Renal cortex interstitium (tissue), 11 donors: ENCODE measurements at regions not wholly inside any gene's neighbourhood (a gene's known extent, or its start where the extent isn't known, plus 50 kb on each side); places are given as distances from the start of the nearest gene placed in this dataset.

Experiments
- DNase-seq, 11 donors: peaks; one replicate each; pipeline ENCODE4 v3.0.0-alpha.2; 2013; ENCODE audit warnings: low read depth in 9 of 11, low spot score in 4 of 11; ENCODE audit errors: extremely low read depth in 1 of 11

DNA sequence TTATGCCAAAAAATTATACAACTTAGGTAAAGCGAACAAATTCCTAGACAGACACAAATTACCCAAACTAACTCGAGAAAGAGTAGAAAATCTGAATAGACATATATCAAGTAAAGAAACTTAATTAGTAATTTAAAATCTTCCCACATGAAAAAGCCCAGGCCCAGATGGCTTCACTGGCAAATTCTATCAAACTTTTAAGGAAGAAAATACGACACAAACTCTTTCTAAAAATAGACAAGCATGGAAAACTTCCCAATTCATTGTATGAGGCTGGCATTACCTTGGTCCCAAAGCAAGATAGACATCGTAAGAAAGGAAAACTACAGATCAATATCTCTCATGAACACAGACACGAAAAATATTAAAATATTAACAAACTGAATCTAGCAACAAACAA is 135.3 kb downstream of the DRD1 start:
- DNase-seq, result no peak

- no peak for DNase-seq
Observed at GRCh38 chr5:175306381-175306780, 137.6 kb downstream of the DRD1 start.

GRCh38 chr5:175305251-175305650 is 138.7 kb downstream of the DRD1 start:
- no peak for DNase-seq

DNA sequence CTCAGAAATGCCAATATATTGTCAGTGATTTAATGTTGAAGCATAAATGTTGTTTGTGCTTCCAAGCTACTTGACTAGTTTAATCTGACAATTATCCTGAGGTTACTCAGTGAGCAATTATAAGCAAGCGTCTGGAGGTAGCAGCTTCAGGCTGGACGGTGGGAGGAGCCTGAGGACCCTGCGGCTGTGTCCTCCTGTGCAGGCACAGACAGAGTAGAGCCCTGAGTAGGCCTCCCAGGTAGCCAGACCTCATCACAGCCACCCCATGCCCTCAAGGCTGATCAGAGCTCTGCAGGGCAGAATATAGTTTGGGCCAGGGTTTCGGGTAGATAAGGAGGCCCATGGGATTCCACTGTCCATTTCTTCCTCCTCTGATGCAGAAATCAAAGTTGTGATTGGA is 153.6 kb downstream of the DRD1 start:
- no peak for DNase-seq

GRCh38 chr5:175288048-175288621 is 155.8 kb downstream of the DRD1 start:
- DNase-seq, result no peak

DNA sequence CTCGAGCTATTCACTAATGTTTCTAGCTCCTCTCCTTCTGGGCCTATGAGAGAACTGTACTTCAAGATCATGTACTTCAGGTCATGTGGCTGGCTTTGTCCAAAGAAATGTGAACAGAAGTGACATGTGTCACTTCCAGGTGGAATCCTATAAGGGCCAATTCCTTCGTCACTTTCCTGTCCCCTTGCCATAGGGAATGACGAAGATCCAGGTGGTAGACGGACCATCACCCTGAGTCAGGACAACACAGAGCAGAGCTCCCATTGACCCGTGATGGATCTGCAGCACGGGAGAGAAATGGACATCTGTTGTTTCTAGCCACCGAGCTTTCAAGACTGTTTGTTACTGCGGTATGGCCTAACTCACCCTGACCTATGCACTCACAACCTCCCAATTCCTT is 157.0 kb downstream of the DRD1 start:
- no peak for DNase-seq

DNA sequence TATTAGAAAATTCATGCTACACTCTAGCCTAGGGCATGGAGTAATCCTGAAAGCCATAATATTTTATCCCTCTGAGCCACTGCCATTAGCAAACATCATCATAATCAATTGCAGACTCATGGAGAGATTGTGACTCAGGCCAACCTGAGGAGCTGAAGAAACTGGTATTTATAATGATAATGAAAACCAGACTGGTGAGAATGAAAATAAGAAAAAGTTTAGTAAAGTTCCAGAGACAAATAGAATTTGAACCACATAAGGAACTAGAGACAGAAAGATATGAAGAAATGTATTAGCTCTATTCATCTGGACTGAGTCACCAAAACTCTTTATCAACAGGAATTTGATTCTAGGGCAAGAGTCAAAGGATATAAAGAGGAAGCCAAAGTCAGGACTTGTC is 158.7 kb downstream of the DRD1 start:
- no peak for DNase-seq

GRCh38 chr5:175284806-175285205 is 159.2 kb downstream of the DRD1 start:
- DNase-seq, result no peak

- DNase-seq, result no peak
Observed at GRCh38 chr5:175282611-175283225, 161.3 kb downstream of the DRD1 start.

DNA sequence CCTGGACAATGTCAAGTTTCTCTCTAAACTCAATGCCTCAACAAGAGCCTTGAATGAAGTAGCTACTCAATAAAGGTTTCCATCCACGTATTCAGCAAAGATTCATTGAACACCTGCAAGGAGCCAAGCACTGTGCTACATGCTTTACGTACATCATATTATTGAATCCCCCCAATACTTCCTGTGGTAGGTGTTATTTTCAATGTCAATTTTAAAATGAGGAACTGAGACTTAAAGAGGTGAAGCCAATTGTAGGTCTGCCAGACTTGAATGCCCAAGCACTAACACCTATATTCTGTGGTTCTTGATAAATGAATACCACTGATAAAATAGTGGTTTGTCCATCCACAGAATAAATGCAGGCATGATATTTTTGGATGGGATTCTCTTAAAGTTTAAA is 162.3 kb downstream of the DRD1 start:
- DNase-seq, result no peak

DNA sequence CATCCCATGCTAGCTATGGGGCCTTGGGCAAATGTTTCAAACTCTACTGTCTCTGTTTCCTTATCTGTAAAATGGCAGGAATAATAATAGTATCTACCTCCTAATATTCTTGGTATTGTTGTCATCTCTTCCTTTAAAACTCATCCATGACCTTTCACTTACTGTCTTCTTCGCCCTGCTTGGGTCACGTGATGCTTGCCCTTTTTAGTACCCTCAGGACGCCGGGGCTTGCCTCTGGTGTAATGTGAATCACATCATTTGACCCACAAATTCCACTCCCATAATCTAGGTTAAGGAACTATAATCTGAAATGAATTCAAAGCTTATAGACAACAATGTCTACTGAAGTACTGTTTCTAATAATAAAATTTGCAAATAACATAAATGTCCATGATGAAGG is 162.7 kb downstream of the DRD1 start:
- DNase-seq, result no peak

DNA sequence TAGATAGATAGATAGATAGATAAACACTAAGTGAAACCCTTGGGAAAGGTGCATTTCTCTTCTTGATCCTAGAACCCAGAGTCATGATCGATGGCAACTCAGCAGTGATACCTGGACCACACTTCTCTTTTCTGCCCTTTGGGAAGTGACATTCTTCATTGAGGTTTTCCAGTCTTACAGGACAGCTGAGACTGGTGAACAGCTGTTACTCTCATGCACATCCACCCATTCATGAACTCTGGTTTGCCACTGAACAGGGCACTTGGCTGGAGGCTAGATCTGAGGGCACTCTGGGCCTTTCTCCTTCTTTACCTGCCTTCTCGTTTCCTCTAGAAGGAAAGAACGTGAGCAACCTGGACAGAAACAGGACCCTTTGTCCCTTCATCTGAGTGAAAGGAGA is 164.5 kb downstream of the DRD1 start:
- no peak for DNase-seq

DNA sequence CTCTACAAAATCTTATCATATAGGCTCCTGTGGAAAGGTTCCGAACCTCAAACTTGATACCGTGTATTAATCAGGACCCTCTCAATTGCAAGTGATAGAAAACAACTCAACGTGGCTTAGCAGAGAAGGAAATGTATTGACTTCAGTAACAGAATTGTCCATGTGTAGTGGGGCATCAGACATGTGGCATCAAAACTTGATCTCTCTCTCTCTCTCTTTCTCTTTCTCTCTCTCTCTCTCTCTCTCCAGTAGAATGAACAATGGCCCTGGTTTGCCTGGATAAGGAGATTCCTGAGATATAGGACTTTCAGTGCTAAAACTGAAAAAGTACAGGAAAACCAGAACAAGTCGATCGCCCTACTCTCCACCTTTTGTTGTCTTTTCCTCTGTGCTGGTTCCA is 168.2 kb downstream of the DRD1 start:
- DNase-seq, result no peak

DNA sequence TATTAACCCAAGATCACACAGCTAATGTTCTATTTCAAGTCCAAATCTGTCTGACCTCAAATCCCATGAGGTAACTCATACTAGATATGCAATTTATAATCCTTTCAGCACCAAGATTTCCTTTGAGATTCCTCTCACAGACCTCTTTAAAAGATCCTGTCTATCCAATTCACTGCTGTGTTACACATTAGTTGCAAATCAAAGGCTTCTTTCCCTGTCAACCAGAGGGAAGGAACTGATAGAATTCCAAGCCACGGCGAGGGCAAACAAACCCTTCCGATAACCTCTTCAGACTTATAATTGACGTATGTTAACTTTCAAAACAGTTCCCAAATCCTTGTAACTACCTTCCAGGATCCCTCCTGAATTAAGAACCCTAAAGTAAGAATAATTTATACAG is 168.9 kb downstream of the DRD1 start:
- no peak for DNase-seq

DNA sequence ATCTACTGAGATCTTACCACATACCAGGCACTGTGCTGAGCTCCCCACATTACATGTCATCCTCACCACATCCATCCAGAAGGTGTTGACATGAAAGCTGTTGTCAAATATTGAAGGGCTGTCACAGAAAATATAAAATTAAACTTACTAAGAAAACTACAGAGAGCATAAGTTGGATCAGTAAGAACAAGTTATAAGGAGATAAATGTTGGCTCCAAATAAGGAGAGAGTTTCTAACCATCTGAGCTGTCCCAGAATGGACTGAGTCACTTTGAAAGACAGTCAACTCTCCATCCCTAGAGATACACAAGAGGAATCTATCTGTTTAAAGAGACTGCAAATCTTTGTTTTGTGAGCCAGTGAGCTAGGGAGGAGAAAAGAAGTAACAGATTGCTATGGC is 169.8 kb downstream of the DRD1 start:
- DNase-seq, result no peak

DNA sequence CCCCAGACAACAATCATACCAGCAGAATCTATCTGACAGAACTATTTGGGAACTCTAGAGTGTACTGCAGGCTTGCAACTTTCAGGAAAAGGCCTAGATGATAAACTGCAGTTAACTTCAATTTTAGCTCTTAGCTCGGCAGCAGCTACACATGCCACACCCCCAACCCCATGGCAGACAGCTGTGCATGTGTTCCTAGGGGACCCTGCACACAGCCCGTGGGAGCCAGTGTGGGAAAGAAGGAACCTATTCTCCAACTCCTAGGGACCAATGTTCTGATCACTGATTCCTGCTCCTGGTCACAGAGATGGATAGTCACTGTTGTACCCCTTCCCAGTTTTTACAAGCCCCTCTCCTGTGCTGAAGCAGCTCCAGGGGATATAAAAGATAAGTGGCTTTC is 179.6 kb downstream of the DRD1 start:
- no peak for DNase-seq

DNA sequence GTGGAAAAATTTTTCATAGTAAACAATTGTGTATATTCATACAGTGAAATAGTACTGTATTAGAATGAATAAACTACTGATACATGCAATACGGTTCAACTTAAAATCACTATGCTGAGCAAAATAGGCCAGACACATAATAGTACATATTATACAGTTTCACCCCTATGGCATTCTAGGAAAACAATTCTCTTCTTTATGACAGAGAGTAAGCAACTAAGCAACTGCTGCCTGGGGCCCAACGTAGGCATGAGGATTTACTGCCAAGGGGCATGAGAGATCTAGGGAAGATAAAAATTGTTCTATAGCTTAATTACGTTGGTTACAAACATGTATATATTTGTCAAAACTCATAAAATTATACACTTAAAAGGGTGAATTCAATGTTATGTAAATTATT is 180.2 kb downstream of the DRD1 start:
- no peak for DNase-seq

DNA sequence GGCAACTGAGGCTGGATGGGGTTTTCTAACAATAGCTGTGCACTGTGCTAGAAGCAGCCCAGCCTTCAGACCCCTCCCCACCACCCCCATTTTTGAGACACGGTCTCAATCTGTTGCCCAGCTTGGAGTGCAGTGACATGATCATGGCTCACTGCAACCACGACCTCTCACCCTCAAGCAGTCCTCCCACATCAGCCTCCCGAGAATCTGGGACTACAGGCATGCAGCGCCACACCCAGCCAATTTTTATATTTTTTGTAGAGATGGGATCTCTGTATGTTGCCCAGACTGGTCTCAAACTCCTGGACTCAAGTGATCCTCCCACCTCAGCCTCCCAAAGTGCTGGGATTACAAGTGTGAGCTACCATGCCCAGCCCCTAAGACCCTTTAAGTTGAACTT is 182.5 kb downstream of the DRD1 start:
- DNase-seq, result no peak

GRCh38 chr5:175261037-175261436 is 182.9 kb downstream of the DRD1 start:
- no peak for DNase-seq

DNA sequence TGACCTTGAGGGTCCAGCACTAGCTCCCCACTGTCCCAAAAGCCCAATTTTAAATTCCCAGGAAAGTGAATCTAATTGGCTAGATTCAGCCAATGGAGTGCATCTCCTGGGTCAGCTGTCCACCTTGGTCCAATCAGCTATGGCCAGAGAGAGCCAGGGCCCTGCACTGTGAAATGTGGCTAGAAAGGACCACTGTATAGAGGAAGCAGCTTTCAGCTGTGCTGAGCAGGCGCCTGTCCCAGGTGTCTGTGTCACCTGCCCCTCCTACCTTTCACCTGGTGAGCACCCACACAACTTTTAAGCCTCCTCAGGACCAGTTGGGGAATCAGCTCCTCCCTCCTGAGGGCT is 186.2 kb downstream of the DRD1 start:
- DNase-seq, result no peak

- no peak for DNase-seq
Observed at GRCh38 chr5:175257128-175257846, 186.7 kb downstream of the DRD1 start.
